HL-60 (cell line): ENCODE measurements at regions not wholly inside any gene's neighbourhood (a gene's known extent, or its start where the extent isn't known, plus 50 kb on each side); places are given as distances from the start of the nearest gene placed in this dataset.

ENCODE experiments used
- DNase-seq, 2 experiments: peaks; one replicate each; pipeline ENCODE4 v3.0.0-alpha.2; 2010 to 2020; ENCODE audit warnings: low read depth in 1 of 2, low spot score in 1 of 2
- H3K27ac ChIP-seq: fragments of 250-450 bp; sonication (Bioruptor Pico); replicated peaks from 2 replicates; pipeline ENCODE4 v1.5.1; 2020; ENCODE audit warnings: mild to moderate bottlenecking, moderate library complexity
- H3K27me3 ChIP-seq: fragments of 250-450 bp; sonication (Bioruptor Pico); 2 replicates; pipeline ENCODE4 v1.5.1; 2021; ENCODE audit warnings: mild to moderate bottlenecking, moderate library complexity; ENCODE audit not compliant: insufficient read depth, poor library complexity, severe bottlenecking
- H3K4me3 ChIP-seq: replicated peaks from 2 replicates; pipeline ENCODE4 v1.5.1; 2011; ENCODE audit warnings: mild to moderate bottlenecking, control low read depth, low read length; ENCODE audit not compliant: insufficient read depth
- CTCF ChIP-seq: IDR thresholded peaks from one replicate; pipeline ENCODE4 v1.5.1; 2011; ENCODE audit warnings: low read length, control low read depth, inconsistent platforms; ENCODE audit not compliant: insufficient read depth
- GABPA ChIP-seq: IDR thresholded peaks from 2 replicates; pipeline ENCODE4 v1.6.1; 2012; ENCODE audit warnings: low read depth
- POLR2AphosphoS5 ChIP-seq: IDR thresholded peaks from 2 replicates; pipeline ENCODE4 v1.6.1; 2012; ENCODE audit warnings: low read depth
- SPI1 ChIP-seq: IDR thresholded peaks from 2 replicates; pipeline ENCODE4 v1.6.1; 2012; ENCODE audit warnings: low read depth, mild to moderate bottlenecking, borderline replicate concordance
- TF ChIP-seq, protein P1 (sequence below): IDR thresholded peaks from 2 replicates; pipeline ENCODE4 v1.6.1; 2012; ENCODE audit warnings: low read depth; ENCODE audit not compliant: insufficient replicate concordance

DNA sequence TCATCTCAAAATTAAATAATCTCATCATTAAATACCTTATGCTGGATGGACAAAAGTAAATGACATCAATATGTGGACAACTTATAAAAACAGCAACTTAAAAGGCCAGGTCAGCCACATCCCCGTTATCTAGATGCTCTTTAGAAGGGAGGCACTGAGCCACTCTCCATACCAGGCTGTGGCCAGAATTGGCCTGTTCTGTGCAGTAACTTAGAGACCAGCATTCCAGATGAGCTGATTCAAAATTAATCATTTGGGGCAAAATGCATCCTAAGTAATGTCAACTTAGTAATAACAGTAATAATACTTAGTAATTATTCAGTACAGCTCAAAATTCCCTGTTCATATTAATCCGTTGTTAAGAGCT is 373.6 kb downstream of the FBXW7 start:
- no peak overlapping the region for H3K27ac ChIP-seq

DNA sequence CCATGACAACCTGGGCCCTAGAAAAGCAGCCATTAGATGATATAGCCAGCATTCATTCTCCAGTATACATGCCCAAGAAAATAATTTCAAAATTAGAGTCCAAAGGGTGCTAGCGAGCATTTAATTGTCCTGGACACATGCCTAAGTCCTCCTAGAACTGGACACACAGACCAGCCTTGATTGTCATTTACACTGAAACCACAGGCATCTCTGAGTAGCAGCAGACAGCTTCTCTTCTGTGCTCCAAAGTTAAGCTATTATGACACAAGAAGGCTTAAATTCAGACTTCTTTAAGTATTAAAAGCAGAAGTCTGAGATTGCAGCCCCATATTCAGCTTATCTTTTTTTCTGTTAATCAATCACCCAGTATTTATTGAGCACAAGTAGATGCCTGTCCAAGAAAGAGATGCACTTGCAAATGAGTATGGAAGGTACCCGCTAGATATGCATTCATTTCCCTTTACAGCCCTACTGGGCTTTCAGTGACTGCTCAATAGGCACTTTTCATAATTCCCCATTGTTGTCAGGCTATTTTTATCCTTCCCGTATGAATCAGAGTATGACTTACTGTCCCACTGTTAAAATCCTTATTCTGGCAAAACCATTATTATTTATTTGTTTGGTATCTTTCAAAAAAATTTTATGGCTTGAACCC is 374.1 kb downstream of the FBXW7 start:
- no peak overlapping the region for H3K27ac ChIP-seq
- H3K4me3 ChIP-seq, result no peak overlapping the region
- no peaks in the 10 kb centered on the region for H3K27me3 ChIP-seq
- no peak for DNase-seq
- 0 out of 2 replicates have a peak, but pooled peaks have one; percentile 6 for TF ChIP-seq SPI1
- no peak for TF ChIP-seq GABPA

More for the DNA sequence above, 373.6 kb downstream of the FBXW7 start:
- TF ChIP-seq CTCF (no peak), POLR2AphosphoS5 (no peak), SPI1 (no peak), GABPA (no peak)
- TF ChIP-seq, protein P1, sequence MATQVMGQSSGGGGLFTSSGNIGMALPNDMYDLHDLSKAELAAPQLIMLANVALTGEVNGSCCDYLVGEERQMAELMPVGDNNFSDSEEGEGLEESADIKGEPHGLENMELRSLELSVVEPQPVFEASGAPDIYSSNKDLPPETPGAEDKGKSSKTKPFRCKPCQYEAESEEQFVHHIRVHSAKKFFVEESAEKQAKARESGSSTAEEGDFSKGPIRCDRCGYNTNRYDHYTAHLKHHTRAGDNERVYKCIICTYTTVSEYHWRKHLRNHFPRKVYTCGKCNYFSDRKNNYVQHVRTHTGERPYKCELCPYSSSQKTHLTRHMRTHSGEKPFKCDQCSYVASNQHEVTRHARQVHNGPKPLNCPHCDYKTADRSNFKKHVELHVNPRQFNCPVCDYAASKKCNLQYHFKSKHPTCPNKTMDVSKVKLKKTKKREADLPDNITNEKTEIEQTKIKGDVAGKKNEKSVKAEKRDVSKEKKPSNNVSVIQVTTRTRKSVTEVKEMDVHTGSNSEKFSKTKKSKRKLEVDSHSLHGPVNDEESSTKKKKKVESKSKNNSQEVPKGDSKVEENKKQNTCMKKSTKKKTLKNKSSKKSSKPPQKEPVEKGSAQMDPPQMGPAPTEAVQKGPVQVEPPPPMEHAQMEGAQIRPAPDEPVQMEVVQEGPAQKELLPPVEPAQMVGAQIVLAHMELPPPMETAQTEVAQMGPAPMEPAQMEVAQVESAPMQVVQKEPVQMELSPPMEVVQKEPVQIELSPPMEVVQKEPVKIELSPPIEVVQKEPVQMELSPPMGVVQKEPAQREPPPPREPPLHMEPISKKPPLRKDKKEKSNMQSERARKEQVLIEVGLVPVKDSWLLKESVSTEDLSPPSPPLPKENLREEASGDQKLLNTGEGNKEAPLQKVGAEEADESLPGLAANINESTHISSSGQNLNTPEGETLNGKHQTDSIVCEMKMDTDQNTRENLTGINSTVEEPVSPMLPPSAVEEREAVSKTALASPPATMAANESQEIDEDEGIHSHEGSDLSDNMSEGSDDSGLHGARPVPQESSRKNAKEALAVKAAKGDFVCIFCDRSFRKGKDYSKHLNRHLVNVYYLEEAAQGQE, result no peak
- H3K27me3 ChIP-seq, result no peaks in the 10 kb centered on the region
- H3K4me3 ChIP-seq, result no peak overlapping the region
- DNase-seq, result no peak

DNA sequence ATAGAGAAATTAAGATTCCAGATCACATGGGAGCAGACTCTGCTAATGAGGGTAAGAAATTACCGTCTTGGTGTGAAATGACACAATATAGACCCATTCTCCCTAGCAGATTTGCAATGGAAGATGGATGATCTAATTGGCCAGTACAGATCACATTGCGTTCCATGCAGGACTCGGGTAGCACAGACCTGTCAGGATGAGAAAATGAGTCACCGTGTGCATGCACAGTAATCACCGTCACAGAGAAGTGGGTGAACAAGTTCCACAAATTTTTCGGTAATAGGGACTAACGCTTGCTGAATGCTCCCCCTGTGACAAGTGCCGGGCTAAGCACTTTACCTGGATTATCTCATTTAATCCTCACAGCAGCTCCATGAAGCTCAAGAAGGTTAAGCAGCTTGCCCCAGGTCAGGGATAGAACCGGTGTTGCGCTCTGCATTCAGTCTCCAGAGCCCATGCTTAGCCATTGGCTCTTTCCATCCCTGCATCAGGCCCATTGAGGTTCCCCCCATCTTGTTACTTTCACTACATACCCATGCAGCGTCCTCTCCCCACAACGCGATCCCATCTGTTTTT is 375.6 kb downstream of the FBXW7 start:
- H3K27ac ChIP-seq, result no peak overlapping the region
- DNase-seq, result no peak
- TF ChIP-seq SPI1 (no peak), CTCF (no peak), GABPA (no peak), POLR2AphosphoS5 (no peak)
- TF ChIP-seq, protein P1, result no peak
- H3K4me3 ChIP-seq, result no peak overlapping the region
- H3K27me3 ChIP-seq, result no peaks in the 10 kb centered on the region

DNA sequence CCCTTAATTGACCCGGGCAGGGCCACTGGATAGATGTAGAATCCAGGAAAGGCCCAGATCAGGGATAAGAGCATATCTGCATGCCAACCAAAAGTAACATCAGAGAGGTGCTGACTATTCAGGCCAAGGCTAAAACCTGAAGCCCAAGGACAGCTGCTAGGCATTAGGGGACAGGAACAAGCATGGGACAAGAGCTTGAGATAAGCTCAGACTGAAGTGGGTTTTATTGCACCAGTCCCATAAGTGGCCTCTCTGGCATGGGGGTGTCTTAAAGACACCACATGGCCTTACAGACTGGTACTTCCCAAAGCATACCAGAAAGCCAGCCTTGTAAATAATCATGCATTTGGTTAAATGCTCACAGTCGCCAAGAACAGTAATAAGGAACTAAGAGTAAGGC is 376.1 kb downstream of the FBXW7 start:
- Histone ChIP-seq H3K27me3 (no peaks in the 10 kb centered on the region), H3K4me3 (no peak overlapping the region), H3K27ac (no peak overlapping the region)
- no peak for TF ChIP-seq SPI1
- TF ChIP-seq POLR2AphosphoS5, result no peak
- TF ChIP-seq, protein P1, result no peak
- TF ChIP-seq GABPA, result no peak
- no peak for TF ChIP-seq CTCF
- DNase-seq, result no peak
